Panc1 (cell line): ENCODE measurements at regions not wholly inside any gene's neighbourhood (a gene's known extent, or its start where the extent isn't known, plus 50 kb on each side); places are given as distances from the start of the nearest gene placed in this dataset.

Experiments used
- CTCF ChIP-seq: fragments of 450-650 bp; IDR thresholded peaks from 2 replicates; pipeline ENCODE4 v1.5.1; 2017; ENCODE audit warnings: mild to moderate bottlenecking
- POLR2AphosphoS5 ChIP-seq: IDR thresholded peaks from 2 replicates; pipeline ENCODE4 v1.6.1; 2012; ENCODE audit warnings: mild to moderate bottlenecking, low read depth, low read length, moderate library complexity
- TCF7L2 ChIP-seq: IDR thresholded peaks from 2 replicates; pipeline ENCODE4 v1.6.1; 2011; ENCODE audit warnings: mild to moderate bottlenecking, low read depth, low read length, inconsistent platforms

DNA sequence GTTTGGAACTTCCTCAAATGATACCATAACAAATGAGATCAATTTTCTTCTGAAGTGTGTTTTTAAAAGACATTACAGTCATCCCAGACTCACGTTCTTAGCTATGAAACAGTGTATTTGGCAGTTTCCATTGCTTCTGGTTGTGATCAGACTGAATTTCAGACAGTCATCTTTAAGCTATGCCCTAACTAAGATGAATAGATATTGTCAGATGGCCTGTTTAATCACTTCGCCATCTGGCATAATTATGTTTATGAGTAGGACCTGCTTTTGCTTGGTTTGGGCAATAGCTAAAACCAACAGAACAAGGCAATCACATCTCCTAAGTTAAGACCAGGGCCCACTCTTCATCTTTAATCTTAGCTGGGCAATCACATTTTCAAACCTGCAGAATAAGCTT, 313.1 kb downstream of the SV2B start:
- TF ChIP-seq CTCF (no peak), POLR2AphosphoS5 (no peak), TCF7L2 (no peak)
